ENCODE measurements at regions not wholly inside any gene's neighbourhood (a gene's known extent, or its start where the extent isn't known, plus 50 kb on each side); places are given as distances from the start of the nearest gene placed in this dataset.
"Not testable (repeated sequence)": the region's sequence is repeated elsewhere in the genome, so short reads cannot be mapped to it uniquely, and the experiment has no call there.

- no peaks in the 10 kb centered on the region for H3K27me3 ChIP-seq (ENCODE audit: control insufficient read depth, insufficient read depth, low read length)
Observed at GRCh38 chr3:5861151-5861550, 673.6 kb downstream of the EDEM1 start.

GRCh38 chr3:5874931-5875341 lies 687.4 kb downstream of the EDEM1 start:
- Histone ChIP-seq H3K27me3 (ENCODE audit: control insufficient read depth, insufficient read depth, low read length) (no peaks in the 10 kb centered on the region), H3K9ac (ENCODE audit: low read length) (no peak overlapping the region)

More at GRCh38 chr3:5861151-5861550, 673.6 kb downstream of the EDEM1 start:
- no peaks in the 10 kb centered on the region for H3K4me1 ChIP-seq (ENCODE audit: control insufficient read depth, insufficient read depth, low read length)
- H3K4me3 ChIP-seq (ENCODE audit: low read length): no peak overlapping the region
- H3K9me3 ChIP-seq (ENCODE audit: control insufficient read depth, low read length): no peaks in the 10 kb centered on the region
- no peaks in the 10 kb centered on the region for H3K36me3 ChIP-seq (ENCODE audit: control insufficient read depth, insufficient read depth, low read length)
- H3K9ac ChIP-seq (ENCODE audit: low read length): no peak overlapping the region

DNA sequence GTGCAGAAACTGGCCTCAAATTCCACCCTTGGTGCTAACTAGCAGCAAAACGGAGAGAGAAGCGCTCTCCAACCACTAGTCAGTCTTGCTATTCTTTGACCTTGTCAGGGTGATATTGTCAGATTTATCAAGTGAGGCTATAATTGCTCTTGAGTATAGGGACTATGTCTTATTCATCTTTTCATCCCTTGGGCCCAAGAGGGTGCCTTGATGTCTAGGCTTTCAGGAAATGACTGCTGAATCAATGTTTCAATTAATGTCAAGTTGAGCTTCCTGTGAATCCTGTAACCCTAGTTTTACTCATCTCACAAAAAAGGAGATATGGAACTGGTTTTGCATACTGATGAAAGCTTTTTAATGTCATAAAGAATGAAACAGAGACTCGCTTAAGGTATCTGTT lies 701.3 kb downstream of the EDEM1 start:
- Histone ChIP-seq H3K4me1 (ENCODE audit: control insufficient read depth, insufficient read depth, low read length) (no peaks in the 10 kb centered on the region), H3K9me3 (ENCODE audit: control insufficient read depth, low read length) (no peaks in the 10 kb centered on the region), H3K36me3 (ENCODE audit: control insufficient read depth, insufficient read depth, low read length) (no peaks in the 10 kb centered on the region)

More at GRCh38 chr3:5874931-5875341, 687.4 kb downstream of the EDEM1 start:
- Histone ChIP-seq H3K9me3 (ENCODE audit: control insufficient read depth, low read length) (no peaks in the 10 kb centered on the region), H3K4me3 (ENCODE audit: low read length) (no peak overlapping the region), H3K4me1 (ENCODE audit: control insufficient read depth, insufficient read depth, low read length) (no peaks in the 10 kb centered on the region), H3K36me3 (ENCODE audit: control insufficient read depth, insufficient read depth, low read length) (no peaks in the 10 kb centered on the region)

DNA sequence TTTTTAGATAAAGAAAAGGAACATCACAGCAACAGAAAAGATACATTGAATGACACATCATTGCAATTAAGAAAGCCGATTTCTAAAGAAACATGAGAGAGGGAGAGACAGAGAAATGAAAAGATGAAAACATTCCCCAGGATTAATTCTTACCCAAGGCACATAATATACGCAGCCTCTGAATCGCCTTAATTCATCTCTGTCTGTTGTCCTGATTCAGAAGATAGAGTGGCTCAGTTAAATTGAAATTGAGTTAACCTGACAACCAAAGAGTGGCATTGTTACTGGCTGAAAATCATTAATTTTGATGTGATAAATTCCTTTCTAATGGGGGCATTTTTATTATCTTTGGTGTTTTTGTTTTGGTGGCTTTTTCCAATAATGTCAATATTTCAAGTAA lies 701.9 kb downstream of the EDEM1 start:
- Histone ChIP-seq H3K9ac (ENCODE audit: low read length) (no peak overlapping the region), H3K4me3 (ENCODE audit: low read length) (no peak overlapping the region), H3K36me3 (ENCODE audit: control insufficient read depth, insufficient read depth, low read length) (no peaks in the 10 kb centered on the region), H3K27me3 (ENCODE audit: control insufficient read depth, insufficient read depth, low read length) (no peaks in the 10 kb centered on the region), H3K9me3 (ENCODE audit: control insufficient read depth, low read length) (no peaks in the 10 kb centered on the region), H3K4me1 (ENCODE audit: control insufficient read depth, insufficient read depth, low read length) (no peaks in the 10 kb centered on the region)

More for the DNA sequence above, 701.3 kb downstream of the EDEM1 start:
- Histone ChIP-seq H3K9ac (ENCODE audit: low read length) (no peak overlapping the region), H3K27me3 (ENCODE audit: control insufficient read depth, insufficient read depth, low read length) (no peaks in the 10 kb centered on the region), H3K4me3 (ENCODE audit: low read length) (no peak overlapping the region)

DNA sequence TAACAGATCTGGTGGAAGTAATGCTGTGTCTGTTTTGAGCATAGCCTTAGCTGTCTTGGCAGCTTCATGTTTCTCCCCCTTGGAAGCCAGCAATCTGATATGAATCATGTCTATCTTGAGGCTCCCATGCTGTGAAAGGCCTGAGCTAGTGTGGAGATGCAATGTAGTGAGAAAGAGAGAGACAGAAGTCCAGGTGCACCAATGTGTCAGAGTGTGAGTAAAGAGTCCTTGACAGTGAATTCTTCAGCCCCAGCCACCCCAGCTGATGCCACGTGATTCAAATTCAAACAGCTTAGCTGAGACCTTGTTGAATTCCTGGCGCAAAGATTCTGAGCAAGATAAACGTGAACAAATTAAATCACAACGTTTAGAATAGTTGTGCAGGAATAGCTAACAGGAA lies 704.2 kb downstream of the EDEM1 start:
- Histone ChIP-seq H3K9ac (ENCODE audit: low read length) (no peak overlapping the region), H3K27me3 (ENCODE audit: control insufficient read depth, insufficient read depth, low read length) (no peaks in the 10 kb centered on the region), H3K36me3 (ENCODE audit: control insufficient read depth, insufficient read depth, low read length) (no peaks in the 10 kb centered on the region), H3K4me3 (ENCODE audit: low read length) (no peak overlapping the region), H3K9me3 (ENCODE audit: control insufficient read depth, low read length) (no peaks in the 10 kb centered on the region), H3K4me1 (ENCODE audit: control insufficient read depth, insufficient read depth, low read length) (no peaks in the 10 kb centered on the region)

DNA sequence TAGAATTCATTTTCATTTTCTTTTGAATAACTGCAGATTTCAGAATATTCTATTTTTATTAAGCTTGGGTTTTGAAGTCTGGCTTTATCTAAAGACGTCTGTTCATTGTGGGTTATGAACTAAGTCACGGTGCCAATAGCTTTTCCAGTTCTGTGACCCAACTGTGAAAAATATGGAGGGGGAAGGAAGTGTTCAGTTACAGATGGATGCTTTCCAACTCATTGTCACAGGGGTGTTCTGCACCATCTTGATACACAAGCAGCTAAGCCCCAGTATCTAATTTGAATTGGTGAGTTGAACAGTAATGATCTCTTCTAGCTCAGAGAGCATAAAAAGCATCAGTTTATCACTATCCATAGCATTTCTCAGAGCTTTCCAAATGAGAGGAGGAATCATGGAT lies 710.6 kb downstream of the EDEM1 start:
- H3K9me3 ChIP-seq (ENCODE audit: control insufficient read depth, low read length): no peaks in the 10 kb centered on the region

GRCh38 chr3:5899014-5899761 lies 711.7 kb downstream of the EDEM1 start:
- no peaks in the 10 kb centered on the region for H3K27me3 ChIP-seq (ENCODE audit: control insufficient read depth, insufficient read depth, low read length)
- H3K9ac ChIP-seq (ENCODE audit: low read length): no peak overlapping the region
- no peaks in the 10 kb centered on the region for H3K36me3 ChIP-seq (ENCODE audit: control insufficient read depth, insufficient read depth, low read length)
- no peaks in the 10 kb centered on the region for H3K4me1 ChIP-seq (ENCODE audit: control insufficient read depth, insufficient read depth, low read length)
- no peak overlapping the region for H3K4me3 ChIP-seq (ENCODE audit: low read length)
- H3K9me3 ChIP-seq (ENCODE audit: control insufficient read depth, low read length): no peaks in the 10 kb centered on the region

More for the DNA sequence above, 710.6 kb downstream of the EDEM1 start:
- Histone ChIP-seq H3K9ac (ENCODE audit: low read length) (no peak overlapping the region), H3K4me3 (ENCODE audit: low read length) (no peak overlapping the region), H3K36me3 (ENCODE audit: control insufficient read depth, insufficient read depth, low read length) (no peaks in the 10 kb centered on the region), H3K4me1 (ENCODE audit: control insufficient read depth, insufficient read depth, low read length) (no peaks in the 10 kb centered on the region), H3K27me3 (ENCODE audit: control insufficient read depth, insufficient read depth, low read length) (no peaks in the 10 kb centered on the region)

- Histone ChIP-seq H3K9me3 (ENCODE audit: control insufficient read depth, low read length) (peaks cover 5% of the 10 kb centered on the region), H3K36me3 (ENCODE audit: control insufficient read depth, insufficient read depth, low read length) (no peaks in the 10 kb centered on the region), H3K4me3 (ENCODE audit: low read length) (no peak overlapping the region), H3K27me3 (ENCODE audit: control insufficient read depth, insufficient read depth, low read length) (no peaks in the 10 kb centered on the region), H3K9ac (ENCODE audit: low read length) (no peak overlapping the region), H3K4me1 (ENCODE audit: control insufficient read depth, insufficient read depth, low read length) (no peaks in the 10 kb centered on the region)
Observed at GRCh38 chr3:5917932-5918331, 730.4 kb downstream of the EDEM1 start.

DNA sequence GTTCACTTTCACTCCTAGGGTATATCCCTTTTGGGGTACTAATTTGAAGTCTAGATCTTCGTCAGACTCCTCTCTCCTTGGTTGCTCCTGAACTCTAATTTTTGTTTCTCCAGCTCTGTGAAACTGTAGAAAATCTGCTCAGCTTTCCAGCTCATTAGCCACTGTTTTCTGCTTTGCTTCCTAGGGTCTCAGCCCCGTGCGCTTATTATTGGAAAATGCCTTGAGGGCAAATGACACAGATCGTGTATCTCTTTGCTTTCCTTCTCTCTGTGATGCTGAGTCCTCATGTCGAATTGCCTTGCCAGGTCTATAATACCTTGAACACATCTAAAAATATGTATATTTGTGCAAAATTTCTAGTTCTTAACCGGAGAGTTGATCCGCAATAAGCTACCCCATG lies 731.1 kb downstream of the EDEM1 start:
- Histone ChIP-seq H3K4me1 (ENCODE audit: control insufficient read depth, insufficient read depth, low read length) (no peaks in the 10 kb centered on the region), H3K9me3 (ENCODE audit: control insufficient read depth, low read length) (peaks cover 5% of the 10 kb centered on the region), H3K4me3 (ENCODE audit: low read length) (no peak overlapping the region), H3K9ac (ENCODE audit: low read length) (no peak overlapping the region), H3K27me3 (ENCODE audit: control insufficient read depth, insufficient read depth, low read length) (no peaks in the 10 kb centered on the region), H3K36me3 (ENCODE audit: control insufficient read depth, insufficient read depth, low read length) (no peaks in the 10 kb centered on the region)

DNA sequence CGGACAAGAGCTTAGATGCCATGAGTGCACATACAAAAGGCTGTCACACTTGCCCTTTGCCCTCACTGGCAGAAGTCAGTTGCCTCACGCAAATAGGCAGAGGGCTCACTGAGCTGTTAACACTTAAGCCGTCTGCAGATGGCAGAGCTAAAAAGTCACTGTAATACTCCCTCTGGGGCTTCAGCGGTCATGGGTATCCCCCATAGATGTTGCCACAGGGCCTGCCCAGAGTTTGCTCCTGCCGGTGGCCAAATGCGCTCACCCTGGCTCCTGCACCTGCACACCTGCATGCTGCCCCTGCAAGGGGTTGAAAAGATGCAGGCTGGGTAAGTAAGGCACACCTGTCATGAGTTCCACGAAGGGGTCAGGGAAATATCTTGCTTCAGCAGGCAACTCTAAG lies 741.5 kb downstream of the EDEM1 start:
- no peak overlapping the region for H3K4me3 ChIP-seq (ENCODE audit: low read length)
- no peak overlapping the region for H3K9ac ChIP-seq (ENCODE audit: low read length)
- H3K9me3 ChIP-seq (ENCODE audit: control insufficient read depth, low read length): no peaks in the 10 kb centered on the region
- no peaks in the 10 kb centered on the region for H3K4me1 ChIP-seq (ENCODE audit: control insufficient read depth, insufficient read depth, low read length)
- no peaks in the 10 kb centered on the region for H3K36me3 ChIP-seq (ENCODE audit: control insufficient read depth, insufficient read depth, low read length)
- no peaks in the 10 kb centered on the region for H3K27me3 ChIP-seq (ENCODE audit: control insufficient read depth, insufficient read depth, low read length)

DNA sequence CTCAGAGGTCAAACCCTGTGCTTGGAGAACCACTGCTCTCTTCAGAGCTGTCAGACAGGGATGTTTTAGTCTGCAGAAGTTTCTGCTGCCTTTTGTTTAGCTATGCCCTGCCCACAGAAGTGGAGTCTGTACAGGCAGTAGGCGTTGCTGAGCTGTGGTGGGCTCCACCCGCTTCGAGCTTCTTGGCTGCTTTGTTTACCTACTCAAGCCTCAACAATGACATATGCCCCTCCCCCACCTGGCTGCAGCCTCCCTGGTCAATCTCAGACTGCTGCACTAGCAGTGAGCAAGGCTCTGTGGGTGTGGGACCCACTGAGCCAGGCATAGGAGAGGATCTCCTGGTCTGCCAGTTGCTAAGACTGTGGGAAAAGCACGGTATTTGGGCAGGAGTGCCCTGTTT lies 756.6 kb downstream of the EDEM1 start:
- H3K36me3 ChIP-seq (ENCODE audit: control insufficient read depth, insufficient read depth, low read length); H3K4me1 ChIP-seq (ENCODE audit: control insufficient read depth, insufficient read depth, low read length); H3K27me3 ChIP-seq (ENCODE audit: control insufficient read depth, insufficient read depth, low read length); H3K4me3 ChIP-seq (ENCODE audit: low read length); H3K9me3 ChIP-seq (ENCODE audit: control insufficient read depth, low read length); H3K9ac ChIP-seq (ENCODE audit: low read length): not testable (repeated sequence)

GRCh38 chr3:5948084-5948483 lies 760.6 kb downstream of the EDEM1 start:
- H3K4me1 ChIP-seq (ENCODE audit: control insufficient read depth, insufficient read depth, low read length): no peaks in the 10 kb centered on the region
- no peaks in the 10 kb centered on the region for H3K9me3 ChIP-seq (ENCODE audit: control insufficient read depth, low read length)
- H3K36me3 ChIP-seq (ENCODE audit: control insufficient read depth, insufficient read depth, low read length): no peaks in the 10 kb centered on the region
- no peaks in the 10 kb centered on the region for H3K27me3 ChIP-seq (ENCODE audit: control insufficient read depth, insufficient read depth, low read length)
- no peak overlapping the region for H3K9ac ChIP-seq (ENCODE audit: low read length)
- H3K4me3 ChIP-seq (ENCODE audit: low read length): no peak overlapping the region

DNA sequence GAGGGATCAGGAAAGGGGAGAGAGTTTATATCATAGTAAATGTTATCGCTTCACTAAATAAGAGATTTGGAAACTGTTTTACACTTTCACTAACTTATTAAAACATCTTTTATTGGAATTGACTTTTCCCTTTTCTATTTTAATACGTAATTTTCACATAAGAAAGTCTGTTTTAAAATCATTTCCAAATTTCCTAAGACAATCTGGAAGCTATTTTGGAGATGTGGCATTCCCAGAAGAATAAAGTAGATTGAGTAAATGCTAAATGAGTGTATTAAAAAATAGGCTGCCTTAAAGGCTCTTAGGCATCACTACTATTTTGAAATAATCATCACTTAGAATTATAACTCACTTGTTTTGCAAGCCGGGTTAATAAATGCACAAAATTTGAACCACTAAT lies 763.5 kb downstream of the EDEM1 start:
- H3K27me3 ChIP-seq (ENCODE audit: control insufficient read depth, insufficient read depth, low read length): no peaks in the 10 kb centered on the region
- H3K9ac ChIP-seq (ENCODE audit: low read length): no peak overlapping the region
- H3K4me1 ChIP-seq (ENCODE audit: control insufficient read depth, insufficient read depth, low read length): no peaks in the 10 kb centered on the region
- no peaks in the 10 kb centered on the region for H3K36me3 ChIP-seq (ENCODE audit: control insufficient read depth, insufficient read depth, low read length)
- H3K9me3 ChIP-seq (ENCODE audit: control insufficient read depth, low read length): no peaks in the 10 kb centered on the region
- no peak overlapping the region for H3K4me3 ChIP-seq (ENCODE audit: low read length)

Measured in mucosa of stomach (tissue), 1 donor.